ENCODE measurements at regions not wholly inside any gene's neighbourhood (a gene's known extent, or its start where the extent isn't known, plus 50 kb on each side); places are given as distances from the start of the nearest gene placed in this dataset.

DNA sequence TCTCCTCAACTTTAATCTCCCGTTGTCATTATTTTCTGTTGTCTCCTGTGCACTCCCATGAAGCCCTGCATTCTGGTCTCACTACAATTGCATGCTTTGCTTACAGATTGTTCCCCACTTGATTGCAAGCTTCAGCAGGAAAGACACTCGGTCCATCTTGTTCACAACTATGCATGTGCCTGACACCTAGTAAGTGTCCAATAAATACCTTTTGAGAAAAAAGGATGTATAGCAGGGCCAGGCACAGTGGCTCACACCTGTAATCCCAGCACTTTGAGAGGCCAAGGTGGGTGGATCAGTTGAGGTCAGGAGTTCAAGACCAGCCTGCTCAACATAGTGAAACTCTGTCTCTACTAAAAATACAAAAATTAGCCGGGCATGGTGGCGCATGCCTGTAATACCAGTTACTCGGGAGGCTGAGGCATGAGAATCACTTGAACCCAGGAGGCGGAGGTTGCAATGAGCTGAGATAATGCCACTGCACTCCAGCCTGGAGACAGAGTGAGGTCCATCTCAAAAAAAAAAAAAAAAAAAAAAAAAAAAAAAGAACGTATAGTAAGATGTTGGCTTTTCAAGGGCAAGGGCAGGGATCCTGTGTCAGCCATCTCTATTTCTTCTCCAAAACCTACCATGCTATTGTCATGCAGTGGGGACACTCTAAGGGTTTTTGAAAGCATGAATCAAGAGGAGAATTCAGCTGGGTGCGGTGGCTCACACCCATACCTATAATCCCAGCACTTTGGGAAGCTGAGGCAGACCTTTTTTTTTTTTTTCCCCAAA lies 338.3 kb downstream of the MYCN start:
- no peak for DNase-seq (ENCODE audit: low spot score)
- intact Hi-C loops (cut with DNase I), result no loop called here

- DNase-seq (ENCODE audit: low spot score), result no peak
- intact Hi-C loops (cut with DNase I), result no loop called here
Observed at GRCh38 chr2:16277117-16277516, 336.8 kb downstream of the MYCN start.

GRCh38 chr2:16275661-16276060 lies 335.3 kb downstream of the MYCN start:
- DNase-seq (ENCODE audit: low spot score), result no peak
- intact Hi-C loops (cut with DNase I), result no loop called here

DNA sequence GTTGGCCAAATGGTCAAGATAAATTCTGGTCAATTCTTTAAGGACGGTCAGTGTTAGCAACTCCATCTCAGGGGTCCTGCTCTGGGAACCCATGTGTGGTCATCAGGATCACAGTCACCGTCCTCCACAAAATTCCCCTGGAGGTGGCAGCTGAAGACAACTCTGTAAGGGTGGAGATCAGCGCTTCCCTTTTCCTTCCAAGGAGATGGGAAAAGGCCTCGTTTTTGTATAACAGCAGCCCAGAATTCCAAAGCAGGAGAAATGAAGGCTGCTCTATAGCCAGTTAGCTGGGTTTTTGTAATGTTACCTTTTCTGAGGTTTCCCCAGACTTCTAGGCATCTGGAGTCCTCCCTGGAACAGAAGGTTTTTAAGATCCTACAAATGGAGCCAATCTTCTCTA lies 334.8 kb downstream of the MYCN start:
- intact Hi-C loops (cut with DNase I), result no loop called here
- DNase-seq (ENCODE audit: low spot score), result no peak

DNA sequence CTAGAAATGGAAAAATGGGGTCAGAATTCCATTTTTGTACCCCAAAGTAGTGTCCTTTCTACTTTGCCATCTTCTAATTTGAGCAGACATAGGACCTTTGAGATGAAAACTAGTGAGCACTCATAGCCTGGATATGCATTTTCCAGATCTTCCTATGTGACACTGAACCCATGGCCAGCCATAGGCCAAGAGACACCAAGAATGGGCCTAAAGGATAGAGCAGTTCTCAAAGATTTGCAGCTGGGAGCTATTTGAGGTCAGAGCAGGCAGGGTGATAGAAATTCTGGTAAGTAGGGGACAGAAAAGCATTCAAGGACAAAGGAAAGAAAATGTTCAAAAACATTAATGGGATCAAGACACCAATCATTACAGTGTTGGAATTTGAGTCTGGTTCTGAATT lies 332.8 kb downstream of the MYCN start:
- no peak for DNase-seq (ENCODE audit: low spot score)
- intact Hi-C loops (cut with DNase I), result no loop called here

- no peak for DNase-seq (ENCODE audit: low spot score)
- intact Hi-C loops (cut with DNase I), result no loop called here
Observed at GRCh38 chr2:16272038-16272788, 331.9 kb downstream of the MYCN start.

DNA sequence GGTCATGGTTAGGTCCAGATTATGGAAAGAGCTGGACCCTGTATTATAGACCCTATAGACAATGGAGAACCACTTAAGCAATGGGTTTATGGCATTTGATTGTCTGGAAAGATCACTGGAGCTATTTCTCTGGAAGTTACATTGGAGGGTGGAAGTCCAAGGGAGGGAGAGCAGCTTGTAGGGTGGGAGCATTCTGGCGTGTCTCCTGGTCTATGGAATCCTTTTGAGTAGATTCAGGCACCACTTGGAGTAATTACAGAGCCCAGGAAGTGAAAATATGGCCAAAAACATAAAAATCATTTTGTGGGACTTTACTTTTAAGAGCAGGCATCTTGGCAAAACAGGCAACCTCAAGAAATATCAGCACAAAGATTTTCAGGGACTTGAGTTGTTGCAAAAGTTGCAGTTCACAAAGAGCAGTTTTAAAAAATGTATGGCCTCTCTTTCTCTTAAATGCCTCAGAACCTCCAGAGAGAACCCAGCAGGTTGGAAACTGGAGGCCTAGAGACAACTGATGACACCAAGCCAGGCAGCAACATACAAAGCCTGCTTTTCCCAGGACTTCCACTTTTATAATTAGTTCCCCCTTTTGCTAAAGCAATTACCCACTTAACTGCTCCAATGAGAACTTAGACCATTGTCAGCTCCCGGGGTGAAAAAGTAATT lies 331.0 kb downstream of the MYCN start:
- no peak for DNase-seq (ENCODE audit: low spot score)
- intact Hi-C loops (cut with DNase I), result no loop called here

- DNase-seq (ENCODE audit: low spot score), result no peak
- intact Hi-C loops (cut with DNase I), result no loop called here
Observed at GRCh38 chr2:16270441-16270840, 330.1 kb downstream of the MYCN start.

GRCh38 chr2:16268301-16269000 lies 328.1 kb downstream of the MYCN start:
- DNase-seq (ENCODE audit: low spot score), result no peak
- intact Hi-C loops (cut with DNase I), result no loop called here

DNA sequence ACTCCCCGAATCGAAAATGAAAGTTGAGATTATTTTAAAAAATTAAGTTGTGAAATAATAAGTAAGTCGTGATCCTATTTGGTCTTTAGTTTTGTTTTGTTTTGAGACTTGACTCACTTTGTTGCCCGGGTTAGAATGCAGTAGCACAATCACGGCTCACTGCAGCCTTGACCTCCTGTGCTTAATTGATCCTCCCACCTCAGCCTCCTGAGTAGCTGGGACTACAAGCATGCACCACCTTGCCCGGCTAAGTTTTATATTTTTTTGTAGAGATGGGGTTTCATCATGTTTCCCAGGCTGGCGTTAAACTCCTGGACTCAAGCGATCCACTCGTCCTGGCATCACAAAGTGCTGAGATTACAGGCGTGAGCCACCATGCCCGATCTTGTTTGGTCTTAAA lies 326.2 kb downstream of the MYCN start:
- no peak for DNase-seq (ENCODE audit: low spot score)
- intact Hi-C loops (cut with DNase I), result no loop called here

GRCh38 chr2:16264931-16265540 lies 324.7 kb downstream of the MYCN start:
- DNase-seq (ENCODE audit: low spot score), result no peak
- intact Hi-C loops (cut with DNase I), result no loop called here

GRCh38 chr2:16264491-16264890 lies 324.1 kb downstream of the MYCN start:
- intact Hi-C loops (cut with DNase I), result no loop called here
- no peak for DNase-seq (ENCODE audit: low spot score)

GRCh38 chr2:16263241-16263890 lies 323.0 kb downstream of the MYCN start:
- DNase-seq (ENCODE audit: low spot score), result no peak
- intact Hi-C loops (cut with DNase I), result no loop called here

- DNase-seq (ENCODE audit: low spot score), result no peak
- intact Hi-C loops (cut with DNase I), result no loop called here
Observed at GRCh38 chr2:16262526-16263178, 322.3 kb downstream of the MYCN start.

- intact Hi-C loops (cut with DNase I), result no loop called here
- no peak for DNase-seq (ENCODE audit: low spot score)
Observed at GRCh38 chr2:16261791-16262190, 321.4 kb downstream of the MYCN start.

- no peak for DNase-seq (ENCODE audit: low spot score)
- intact Hi-C loops (cut with DNase I), result no loop called here
Observed at GRCh38 chr2:16261071-16261470, 320.7 kb downstream of the MYCN start.

GRCh38 chr2:16260041-16260830 lies 319.9 kb downstream of the MYCN start:
- intact Hi-C loops (cut with DNase I), result no loop called here
- DNase-seq (ENCODE audit: low spot score), result no peak

- intact Hi-C loops (cut with DNase I), result no loop called here
- DNase-seq (ENCODE audit: low spot score), result no peak
Observed at GRCh38 chr2:16259010-16259409, 318.7 kb downstream of the MYCN start.

Data from cardiac septum (tissue), 1 donor.